ENCODE measurements at regions not wholly inside any gene's neighbourhood (a gene's known extent, or its start where the extent isn't known, plus 50 kb on each side); places are given as distances from the start of the nearest gene placed in this dataset.

GRCh38 chr22:48554893-48555572 lies 1272.6 kb downstream of the BRD1 start:
- TF ChIP-seq RAD21 (IDR thresholded peaks at IDR 0.05; ENCODE audit: low read length) (no peak), POLR2A (IDR thresholded peaks at IDR 0.05; ENCODE audit: low read depth, low read length) (no peak), BHLHE40 (IDR thresholded peaks at IDR 0.05; ENCODE audit: low read depth, low read length) (no peak), SMC3 (IDR thresholded peaks at IDR 0.05; ENCODE audit: low read depth, low read length) (no peak), MXI1 (IDR thresholded peaks at IDR 0.05; ENCODE audit: borderline replicate concordance, low read depth, low read length) (no peak), FOS (IDR thresholded peaks at IDR 0.05; ENCODE audit: low read depth, low read length) (no peak), RFX5 (IDR thresholded peaks at IDR 0.05; ENCODE audit: low read depth, low read length) (no peak), CHD1 (IDR thresholded peaks at IDR 0.05; ENCODE audit: low read depth, low read length) (no peak), RCOR1 (IDR thresholded peaks at IDR 0.05; ENCODE audit: insufficient replicate concordance, low read length) (no peak)
- TF ChIP-seq, protein P1, sequence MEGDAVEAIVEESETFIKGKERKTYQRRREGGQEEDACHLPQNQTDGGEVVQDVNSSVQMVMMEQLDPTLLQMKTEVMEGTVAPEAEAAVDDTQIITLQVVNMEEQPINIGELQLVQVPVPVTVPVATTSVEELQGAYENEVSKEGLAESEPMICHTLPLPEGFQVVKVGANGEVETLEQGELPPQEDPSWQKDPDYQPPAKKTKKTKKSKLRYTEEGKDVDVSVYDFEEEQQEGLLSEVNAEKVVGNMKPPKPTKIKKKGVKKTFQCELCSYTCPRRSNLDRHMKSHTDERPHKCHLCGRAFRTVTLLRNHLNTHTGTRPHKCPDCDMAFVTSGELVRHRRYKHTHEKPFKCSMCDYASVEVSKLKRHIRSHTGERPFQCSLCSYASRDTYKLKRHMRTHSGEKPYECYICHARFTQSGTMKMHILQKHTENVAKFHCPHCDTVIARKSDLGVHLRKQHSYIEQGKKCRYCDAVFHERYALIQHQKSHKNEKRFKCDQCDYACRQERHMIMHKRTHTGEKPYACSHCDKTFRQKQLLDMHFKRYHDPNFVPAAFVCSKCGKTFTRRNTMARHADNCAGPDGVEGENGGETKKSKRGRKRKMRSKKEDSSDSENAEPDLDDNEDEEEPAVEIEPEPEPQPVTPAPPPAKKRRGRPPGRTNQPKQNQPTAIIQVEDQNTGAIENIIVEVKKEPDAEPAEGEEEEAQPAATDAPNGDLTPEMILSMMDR (conservative IDR thresholded peaks at IDR 0.05; ENCODE audit: low read depth, low read length) = no peak
- TF ChIP-seq, protein P2, sequence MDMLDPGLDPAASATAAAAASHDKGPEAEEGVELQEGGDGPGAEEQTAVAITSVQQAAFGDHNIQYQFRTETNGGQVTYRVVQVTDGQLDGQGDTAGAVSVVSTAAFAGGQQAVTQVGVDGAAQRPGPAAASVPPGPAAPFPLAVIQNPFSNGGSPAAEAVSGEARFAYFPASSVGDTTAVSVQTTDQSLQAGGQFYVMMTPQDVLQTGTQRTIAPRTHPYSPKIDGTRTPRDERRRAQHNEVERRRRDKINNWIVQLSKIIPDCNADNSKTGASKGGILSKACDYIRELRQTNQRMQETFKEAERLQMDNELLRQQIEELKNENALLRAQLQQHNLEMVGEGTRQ (IDR thresholded peaks at IDR 0.05; ENCODE audit: low read depth, low read length) = no peak
- TF ChIP-seq, protein P3, sequence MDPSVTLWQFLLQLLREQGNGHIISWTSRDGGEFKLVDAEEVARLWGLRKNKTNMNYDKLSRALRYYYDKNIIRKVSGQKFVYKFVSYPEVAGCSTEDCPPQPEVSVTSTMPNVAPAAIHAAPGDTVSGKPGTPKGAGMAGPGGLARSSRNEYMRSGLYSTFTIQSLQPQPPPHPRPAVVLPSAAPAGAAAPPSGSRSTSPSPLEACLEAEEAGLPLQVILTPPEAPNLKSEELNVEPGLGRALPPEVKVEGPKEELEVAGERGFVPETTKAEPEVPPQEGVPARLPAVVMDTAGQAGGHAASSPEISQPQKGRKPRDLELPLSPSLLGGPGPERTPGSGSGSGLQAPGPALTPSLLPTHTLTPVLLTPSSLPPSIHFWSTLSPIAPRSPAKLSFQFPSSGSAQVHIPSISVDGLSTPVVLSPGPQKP (IDR thresholded peaks at IDR 0.05; ENCODE audit: borderline replicate concordance, low read depth, low read length) = no peak

Data from IMR-90 (cell line).